COLO668 (cell line): ENCODE measurements at regions not wholly inside any gene's neighbourhood (a gene's known extent, or its start where the extent isn't known, plus 50 kb on each side); places are given as distances from the start of the nearest gene placed in this dataset.

Experiments used
- DNase-seq: peaks from one replicate; lab custom pipeline; 2025; ENCODE audit not compliant: unreplicated experiment; lab: John Stamatoyannopoulos, UW

GRCh38 chr4:20352163-20352431, 100.4 kb downstream of the SLIT2 start:
- DNase-seq: no peak

- no peak for DNase-seq
Measured at GRCh38 chr4:20353646-20354045, 101.9 kb downstream of the SLIT2 start.

- DNase-seq: no peak
Measured at GRCh38 chr4:20354120-20354519, 102.4 kb downstream of the SLIT2 start.

- DNase-seq: peak; percentile 49
Measured at GRCh38 chr4:20356565-20356964, 104.9 kb downstream of the SLIT2 start.

GRCh38 chr4:20358110-20358509, 106.4 kb downstream of the SLIT2 start:
- DNase-seq: no peak

- DNase-seq: no peak
Measured at GRCh38 chr4:20359692-20360091, 108.0 kb downstream of the SLIT2 start.

GRCh38 chr4:20362148-20362547, 110.4 kb downstream of the SLIT2 start:
- DNase-seq: no peak

GRCh38 chr4:20364969-20365368, 113.3 kb downstream of the SLIT2 start:
- no peak for DNase-seq

GRCh38 chr4:20367446-20367845, 115.7 kb downstream of the SLIT2 start:
- no peak for DNase-seq

GRCh38 chr4:20368926-20369325, 117.2 kb downstream of the SLIT2 start:
- no peak for DNase-seq

GRCh38 chr4:20370274-20370673, 118.6 kb downstream of the SLIT2 start:
- DNase-seq: no peak

GRCh38 chr4:20376070-20376469, 124.4 kb downstream of the SLIT2 start:
- DNase-seq: no peak

GRCh38 chr4:20378181-20378580, 126.5 kb downstream of the SLIT2 start:
- DNase-seq: no peak

- DNase-seq: no peak
Measured at GRCh38 chr4:20381005-20381404, 129.3 kb downstream of the SLIT2 start.

GRCh38 chr4:20383283-20383682, 131.6 kb downstream of the SLIT2 start:
- no peak for DNase-seq

- no peak for DNase-seq
Measured at GRCh38 chr4:20383969-20384368, 132.3 kb downstream of the SLIT2 start.

- DNase-seq: no peak
Measured at GRCh38 chr4:20384456-20384855, 132.8 kb downstream of the SLIT2 start.

- no peak for DNase-seq
Measured at GRCh38 chr4:20386001-20386740, 134.5 kb downstream of the SLIT2 start.

GRCh38 chr4:20386906-20387305, 135.2 kb downstream of the SLIT2 start:
- no peak for DNase-seq

GRCh38 chr4:20391198-20391597, 139.5 kb downstream of the SLIT2 start:
- no peak for DNase-seq

- no peak for DNase-seq
Measured at GRCh38 chr4:20391912-20392311, 140.2 kb downstream of the SLIT2 start.

GRCh38 chr4:20393486-20394100, 141.9 kb downstream of the SLIT2 start:
- no peak for DNase-seq

- no peak for DNase-seq
Measured at GRCh38 chr4:20394512-20394911, 142.8 kb downstream of the SLIT2 start.
